K562 (cell line): ENCODE measurements at regions not wholly inside any gene's neighbourhood (a gene's known extent, or its start where the extent isn't known, plus 50 kb on each side); places are given as distances from the start of the nearest gene placed in this dataset.

ENCODE experiments used
- CSDE1 ChIP-seq, 2 experiments: fragments of 450-650 bp; IDR thresholded peaks; 2 replicates each; pipeline ENCODE4 v1.6.1; 2016; ENCODE audit warnings: mild to moderate bottlenecking in 1 of 2
- DEAF1 ChIP-seq: fragments of 450-650 bp; formaldehyde crosslinking; IDR thresholded peaks from 2 replicates; pipeline ENCODE4 v1.4.0; 2020; ENCODE audit warnings: mild to moderate bottlenecking, moderate library complexity
- E2F4 ChIP-seq: sonication (generic); formaldehyde crosslinking; IDR thresholded peaks from 2 replicates; pipeline ENCODE4 v1.8.0; 2022; ENCODE audit warnings: mild to moderate bottlenecking, low read depth, missing genetic modification reagents
- ESRRB ChIP-seq: fragments of 250-450 bp; sonication (Bioruptor Pico); IDR thresholded peaks from 2 replicates; pipeline ENCODE4 v1.5.0; 2020; ENCODE audit warnings: mild to moderate bottlenecking, moderate library complexity, borderline replicate concordance
- GTF2F1 ChIP-seq: IDR thresholded peaks from 2 replicates; pipeline ENCODE4 v1.6.1; 2011; ENCODE audit warnings: low read depth, low read length, improper control_type of control experiment
- LARP7 ChIP-seq: fragments of 450-650 bp; IDR thresholded peaks from 2 replicates; pipeline ENCODE4 v1.6.1; 2016
- MYC ChIP-seq, 2 experiments: fragments of 250-450 bp in 1 of 2; sonication (Bioruptor Pico) in 1 of 2; IDR thresholded peaks; 2 replicates each; pipeline versions ENCODE4 v1.5.1 to v1.6.1; 2012 to 2021; ENCODE audit warnings: low read depth in 2 of 2, borderline replicate concordance in 1 of 2, improper control_type of control experiment in 1 of 2, low read length in 1 of 2, mild to moderate bottlenecking in 1 of 2, moderate library complexity in 1 of 2
- POLR3G ChIP-seq: IDR thresholded peaks from 2 replicates; pipeline ENCODE4 v1.6.1; 2011; ENCODE audit not compliant: insufficient read length, insufficient replicate concordance; ENCODE audit errors: extremely low read depth
- SFPQ ChIP-seq: fragments of 200-400 bp; formaldehyde crosslinking; IDR thresholded peaks from 2 replicates; pipeline ENCODE4 v1.6.1; 2017; ENCODE audit warnings: mild to moderate bottlenecking, low read depth, low read length, moderate library complexity
- SMARCB1 ChIP-seq: IDR thresholded peaks from 2 replicates; pipeline ENCODE4 v1.6.1; 2011; ENCODE audit warnings: improper control_type of control experiment, low read depth; ENCODE audit not compliant: insufficient read length
- SMC3 ChIP-seq: conservative IDR thresholded peaks from 2 replicates; pipeline ENCODE4 v1.6.1; 2011; ENCODE audit warnings: low read depth, low read length, improper control_type of control experiment; ENCODE audit not compliant: insufficient read depth
- TFAP4 ChIP-seq: sonication (generic); formaldehyde crosslinking; IDR thresholded peaks from 2 replicates; pipeline ENCODE4 v1.8.0; 2022; ENCODE audit warnings: missing genetic modification reagents, mild to moderate bottlenecking, moderate library complexity, borderline replicate concordance
- ZBTB26 ChIP-seq: fragments of 450-650 bp; formaldehyde crosslinking; IDR thresholded peaks from 2 replicates; pipeline ENCODE4 v1.4.0; 2022; ENCODE audit warnings: missing genetic modification characterization
- ZNF232 ChIP-seq: sonication (generic); formaldehyde crosslinking; IDR thresholded peaks from 2 replicates; pipeline ENCODE4 v1.8.0; 2022; ENCODE audit warnings: mild to moderate bottlenecking, missing genetic modification reagents
- ZNF280B ChIP-seq: fragments of 250-450 bp; sonication (Bioruptor Pico); IDR thresholded peaks from 2 replicates; pipeline ENCODE4 v1.5.1; 2021; ENCODE audit warnings: mild to moderate bottlenecking
- ZNF75A ChIP-seq: fragments of 450-650 bp; formaldehyde crosslinking; IDR thresholded peaks from 2 replicates; pipeline ENCODE4 v1.4.0; 2020; ENCODE audit warnings: mild to moderate bottlenecking

- TF ChIP-seq ZNF232 (CRISPR knock-in tag) = no peak; the same call in 1 of the 2 replicates
- no peak for TF ChIP-seq LARP7
- TF ChIP-seq TFAP4 (CRISPR knock-in tag) = peak; percentile 63; the same call in 1 of the 2 replicates
- TF ChIP-seq DEAF1 (CRISPR knock-in tag) = peak; percentile 4; the same call in 1 of the 2 replicates
- no peak for TF ChIP-seq SMARCB1
- TF ChIP-seq MYC (IDR thresholded peaks at IDR 0.05; ENCODE audit: low read depth, low read length) = no peak
- TF ChIP-seq MYC (CRISPR knock-in tag; IDR thresholded peaks at IDR 0.05; ENCODE audit: borderline replicate concordance, low read depth) = no peak
- no peak for TF ChIP-seq GTF2F1
- no peak for TF ChIP-seq E2F4 (CRISPR knock-in tag)
- TF ChIP-seq POLR3G = no peak
- no peak for TF ChIP-seq ESRRB
- no peak for TF ChIP-seq SFPQ
- TF ChIP-seq ZBTB26 (CRISPR knock-in tag) = no peak
- TF ChIP-seq ZNF75A (CRISPR knock-in tag) = no peak
- no peak for TF ChIP-seq SMC3
- no peak for TF ChIP-seq CSDE1 (IDR thresholded peaks at IDR 0.05)
- TF ChIP-seq ZNF280B (CRISPR knock-in tag) = no peak
Observed at GRCh38 chr22:22110548-22111266, 128.1 kb upstream of the TOP3B start (continued).
